Osteocyte (in vitro differentiated cells): ENCODE measurements at regions not wholly inside any gene's neighbourhood (a gene's known extent, or its start where the extent isn't known, plus 50 kb on each side); places are given as distances from the start of the nearest gene placed in this dataset.
A peak's percentile ranks its signal among the peaks of the same experiment; 100 is the strongest.

Experiments used
- DNase-seq: peaks from one replicate; pipeline ENCODE4 v3.0.0; 2021; ENCODE audit warnings: mixed read lengths; ENCODE audit not compliant: unreplicated experiment; ENCODE audit errors: extremely low spot score
- H3K27ac Mint-ChIP-seq: one replicate; pipeline ENCODE4 v1.8.0; 2021; ENCODE audit warnings: mild to moderate bottlenecking, mixed read lengths; ENCODE audit not compliant: unreplicated experiment
- H3K27me3 Mint-ChIP-seq: one replicate; pipeline ENCODE4 v1.8.0; 2021; ENCODE audit warnings: mixed read lengths; ENCODE audit not compliant: unreplicated experiment
- H3K36me3 Mint-ChIP-seq: one replicate; pipeline ENCODE4 v1.8.0; 2021; ENCODE audit warnings: mixed read lengths; ENCODE audit not compliant: unreplicated experiment
- H3K4me1 Mint-ChIP-seq: one replicate; pipeline ENCODE4 v1.8.0; 2021; ENCODE audit warnings: mixed read lengths; ENCODE audit not compliant: unreplicated experiment
- H3K4me3 Mint-ChIP-seq: one replicate; pipeline ENCODE4 v1.8.0; 2021; ENCODE audit warnings: mild to moderate bottlenecking, moderate library complexity, mixed read lengths; ENCODE audit not compliant: unreplicated experiment
- H3K9me3 Mint-ChIP-seq: one replicate; pipeline ENCODE4 v1.8.0; 2021; ENCODE audit warnings: mixed read lengths; ENCODE audit not compliant: unreplicated experiment
- CTCF ChIP-seq: fragments of 200-600 bp; sonication (generic); IDR thresholded peaks from 2 replicates; pipeline ENCODE4 v1.5.0; 2021; ENCODE audit warnings: antibody characterized with exemption, mild to moderate bottlenecking, moderate library complexity

DNA sequence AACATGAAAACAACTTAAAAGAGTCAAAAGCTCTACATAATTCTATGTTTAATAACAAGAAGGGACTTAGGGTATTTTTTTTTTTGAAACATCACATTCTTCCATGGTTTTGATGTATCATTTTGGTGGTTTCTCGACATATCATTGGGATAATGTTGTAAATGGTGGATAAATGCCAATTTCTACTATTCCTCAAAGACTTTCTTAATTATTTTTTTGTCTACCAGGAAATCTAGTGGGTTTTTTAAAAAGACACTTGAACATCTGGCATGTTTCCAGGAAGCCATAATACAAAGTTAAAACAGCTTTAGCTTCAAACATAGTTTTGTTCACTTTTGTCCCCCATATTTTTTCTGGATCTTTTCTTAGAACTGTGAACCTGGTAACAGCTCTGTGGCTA is 200.4 kb downstream of the DKK1 start:
- DNase-seq, result no peak
- Mint-ChIP-seq H3K27ac (no peak overlapping the region), H3K4me1 (peaks cover 17% of the 10 kb centered on the region), H3K9me3 (peaks cover 24% of the 10 kb centered on the region), H3K4me3 (no peak overlapping the region), H3K36me3 (peaks cover 3% of the 10 kb centered on the region), H3K27me3 (no peaks in the 10 kb centered on the region)
- TF ChIP-seq CTCF, result no peak

- no peaks in the 10 kb centered on the region for H3K27me3 Mint-ChIP-seq
- H3K36me3 Mint-ChIP-seq, result no peaks in the 10 kb centered on the region
- peaks cover 17% of the 10 kb centered on the region for H3K9me3 Mint-ChIP-seq
- peak overlapping the region; percentile 5 for H3K27ac Mint-ChIP-seq
- no peak overlapping the region for H3K4me3 Mint-ChIP-seq
- DNase-seq, result no peak
- peaks cover 20% of the 10 kb centered on the region for H3K4me1 Mint-ChIP-seq
- TF ChIP-seq CTCF, result no peak
These were observed 202.9 kb downstream of the DKK1 start for GRCh38 chr10:52517012-52517411.

- no peak for DNase-seq
These were observed 209.6 kb downstream of the DKK1 start for GRCh38 chr10:52523696-52524095.

DNA sequence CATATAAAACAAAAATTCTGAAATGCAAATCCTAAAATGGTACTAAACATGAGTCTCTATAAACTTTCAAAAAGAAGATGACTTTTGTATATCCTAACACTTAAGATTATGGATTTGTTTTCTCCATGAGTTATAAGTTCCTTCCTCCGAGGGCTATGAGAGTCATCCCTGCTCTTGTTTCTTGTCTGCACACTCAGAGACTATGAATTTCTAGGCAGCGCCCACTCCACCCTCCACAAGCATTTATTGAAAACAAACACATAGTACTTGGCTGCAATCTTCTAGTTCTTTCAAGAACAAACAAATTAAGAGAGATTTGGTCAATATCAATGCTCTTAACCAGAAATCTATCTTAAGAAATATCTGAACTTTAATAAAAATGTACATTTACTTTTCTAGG is 211.7 kb downstream of the DKK1 start:
- H3K4me3 Mint-ChIP-seq, result no peak overlapping the region
- peak overlapping the region; percentile 31 for H3K27ac Mint-ChIP-seq
- H3K27me3 Mint-ChIP-seq, result no peaks in the 10 kb centered on the region
- peaks cover 31% of the 10 kb centered on the region for H3K4me1 Mint-ChIP-seq
- peaks cover 18% of the 10 kb centered on the region for H3K9me3 Mint-ChIP-seq
- H3K36me3 Mint-ChIP-seq, result no peaks in the 10 kb centered on the region
- DNase-seq, result no peak
- no peak for TF ChIP-seq CTCF

More at GRCh38 chr10:52523696-52524095, 209.6 kb downstream of the DKK1 start:
- Mint-ChIP-seq H3K4me1 (peaks cover 35% of the 10 kb centered on the region), H3K36me3 (no peaks in the 10 kb centered on the region), H3K4me3 (no peak overlapping the region), H3K27me3 (no peaks in the 10 kb centered on the region), H3K9me3 (peaks cover 11% of the 10 kb centered on the region), H3K27ac (no peak overlapping the region)
- no peak for TF ChIP-seq CTCF

DNA sequence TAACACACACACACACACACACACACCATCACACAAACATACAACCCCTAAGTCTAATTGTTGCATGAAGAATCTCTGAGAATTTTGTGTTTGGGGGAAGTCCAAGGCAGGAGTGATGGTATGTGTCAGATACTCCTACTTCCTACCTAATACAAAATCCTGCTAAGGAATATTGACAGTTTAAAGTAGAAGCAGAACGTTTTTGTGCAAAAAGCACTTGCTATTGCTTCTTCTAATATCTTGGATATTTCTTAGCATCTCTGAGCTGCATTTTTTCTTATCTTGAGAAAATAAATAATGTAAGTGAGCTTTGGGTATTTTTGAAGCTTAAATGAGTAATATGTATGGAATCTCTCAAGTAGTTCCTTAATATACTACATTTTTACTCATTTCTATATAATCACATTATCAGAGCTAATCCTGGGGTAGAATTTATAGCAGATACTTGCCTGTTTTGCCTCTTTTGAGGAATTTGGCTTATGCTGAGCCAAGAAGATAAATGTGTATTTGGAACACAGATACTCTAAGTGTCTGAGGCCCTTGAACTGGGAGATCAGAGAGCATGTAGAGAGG is 212.3 kb downstream of the DKK1 start:
- H3K36me3 Mint-ChIP-seq, result no peaks in the 10 kb centered on the region
- H3K4me3 Mint-ChIP-seq, result no peak overlapping the region
- no peak for DNase-seq
- H3K27ac Mint-ChIP-seq, result peak overlapping the region; percentile 42
- no peak for TF ChIP-seq CTCF
- peaks cover 13% of the 10 kb centered on the region for H3K9me3 Mint-ChIP-seq
- peaks cover 31% of the 10 kb centered on the region for H3K4me1 Mint-ChIP-seq
- no peaks in the 10 kb centered on the region for H3K27me3 Mint-ChIP-seq
